DMS53 treated with DMSO at 0.1 percent for 48 hours (cell line): ENCODE measurements at regions not wholly inside any gene's neighbourhood (a gene's known extent, or its start where the extent isn't known, plus 50 kb on each side); places are given as distances from the start of the nearest gene placed in this dataset.

Source experiments
- DNase-seq: peaks from one replicate; lab custom pipeline; 2025; ENCODE audit not compliant: unreplicated experiment; lab: John Stamatoyannopoulos, UW

DNA sequence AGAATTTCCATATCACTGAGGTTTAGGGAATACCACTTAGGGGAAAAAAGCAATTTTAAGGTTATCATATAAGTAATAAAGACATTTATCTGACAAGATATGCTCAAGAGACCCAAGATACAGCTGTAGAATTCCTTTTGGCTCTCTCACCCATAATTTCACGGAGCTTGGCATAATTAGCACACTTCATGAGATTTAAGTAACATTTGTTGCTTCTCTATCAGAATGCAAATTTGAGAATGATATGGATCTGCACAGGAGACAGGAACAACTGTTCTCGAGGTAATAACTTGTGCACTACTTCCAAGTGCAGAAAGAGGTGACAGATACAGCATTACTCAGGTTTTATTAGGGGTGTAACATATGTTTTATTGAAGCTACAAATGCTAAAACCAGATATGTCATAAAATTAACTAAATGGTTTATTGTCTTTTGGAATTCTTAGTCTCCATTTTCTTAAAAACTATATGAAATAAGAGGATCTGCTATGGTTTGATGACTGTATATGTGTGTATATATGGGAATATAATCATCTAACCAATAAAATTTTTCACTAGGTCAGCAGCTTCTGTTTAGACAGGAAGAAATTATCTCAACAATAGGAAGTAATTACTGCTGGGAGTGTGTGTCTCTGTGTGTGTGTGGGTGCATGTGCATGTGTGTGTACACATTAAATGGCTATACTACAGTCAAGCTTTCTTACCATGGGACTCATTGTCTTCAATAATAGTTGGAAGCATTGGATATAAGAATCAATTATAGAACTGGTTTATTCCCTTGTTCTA lies 401.3 kb downstream of the PCDH17 start:
- DNase-seq, result no peak

DNA sequence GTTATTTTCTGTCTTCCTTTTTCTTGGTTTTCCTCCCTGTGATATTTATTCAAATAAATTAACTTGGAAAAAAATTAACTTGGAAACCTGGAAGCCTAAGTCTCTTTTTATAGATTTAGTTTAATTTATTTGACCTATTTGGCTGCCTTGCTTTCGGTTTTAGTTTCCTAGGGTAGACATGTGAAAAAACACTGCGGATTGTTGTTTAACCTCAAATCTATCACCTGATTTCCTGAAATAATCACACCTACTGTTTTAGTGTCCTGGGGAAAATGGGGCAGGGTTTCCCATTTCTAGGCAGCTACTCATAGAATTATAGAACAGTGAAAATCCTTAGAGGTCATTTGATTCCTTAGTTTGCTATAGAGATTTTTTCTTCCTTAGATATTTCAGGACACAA lies 412.4 kb downstream of the PCDH17 start:
- no peak for DNase-seq

DNA sequence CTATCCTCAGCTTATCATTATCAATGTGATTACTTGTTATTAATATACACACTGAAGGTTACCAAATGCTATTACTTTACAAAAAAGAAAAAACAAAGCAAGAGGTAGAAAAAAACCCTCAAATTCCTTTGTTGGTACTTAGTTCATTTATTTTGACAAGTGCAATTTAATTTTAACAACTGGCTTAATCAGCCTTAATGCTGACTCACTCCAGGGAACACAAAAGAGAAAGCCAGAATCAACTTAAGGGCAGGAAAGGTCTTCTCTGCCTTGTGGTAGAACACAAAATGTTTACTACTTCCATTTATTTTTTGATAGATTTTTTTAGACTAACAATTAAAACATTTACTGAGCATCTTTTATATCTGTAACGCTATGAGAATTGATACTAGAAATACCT lies 417.1 kb downstream of the PCDH17 start:
- DNase-seq, result no peak

DNA sequence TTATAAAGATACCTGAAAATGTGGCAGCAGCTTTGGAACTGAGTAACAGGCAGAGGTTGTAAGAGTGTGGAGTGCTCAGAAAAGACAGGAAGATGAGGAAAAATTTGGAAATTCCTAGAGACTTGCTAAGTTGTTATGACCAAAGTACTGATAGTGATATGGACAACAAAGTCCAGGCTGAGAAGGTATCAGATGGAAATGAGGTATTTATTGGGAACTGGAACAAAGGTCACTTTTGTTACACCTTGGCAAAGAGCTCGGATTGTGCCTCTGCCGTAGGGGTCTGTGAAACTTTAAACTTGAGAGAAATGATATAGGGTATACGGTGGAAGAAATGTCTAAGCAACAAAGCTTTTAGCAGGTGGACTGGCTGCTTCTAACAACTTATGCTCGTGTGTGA lies 419.9 kb downstream of the PCDH17 start:
- DNase-seq, result no peak

DNA sequence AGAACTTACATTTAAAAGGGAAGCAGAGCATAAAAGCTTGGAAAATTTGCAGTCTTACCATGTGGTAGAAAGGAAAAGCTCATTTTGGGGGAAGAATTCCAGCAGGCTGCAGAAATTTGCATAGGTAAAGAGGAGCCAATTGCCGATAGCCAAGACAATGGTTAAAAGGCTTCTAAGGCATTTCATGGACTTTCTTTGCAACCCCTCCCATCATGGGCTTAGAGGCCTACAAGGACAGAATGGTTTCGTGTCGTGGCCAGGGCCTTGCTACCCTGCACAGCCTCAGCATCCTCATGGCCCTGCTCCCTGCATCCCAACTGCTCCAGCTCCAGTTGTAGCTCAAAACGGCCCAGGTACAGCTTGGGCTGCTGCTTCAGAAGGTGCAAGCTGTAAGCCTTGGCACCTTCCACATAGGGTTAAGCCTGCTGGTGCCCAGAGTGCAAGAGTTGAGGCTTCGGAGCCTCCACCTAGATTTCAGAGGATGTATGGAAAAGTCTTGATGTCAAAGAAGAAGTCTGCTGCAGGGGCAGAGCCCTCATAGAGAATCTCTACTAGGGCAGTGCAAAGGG lies 420.3 kb downstream of the PCDH17 start:
- DNase-seq, result no peak

DNA sequence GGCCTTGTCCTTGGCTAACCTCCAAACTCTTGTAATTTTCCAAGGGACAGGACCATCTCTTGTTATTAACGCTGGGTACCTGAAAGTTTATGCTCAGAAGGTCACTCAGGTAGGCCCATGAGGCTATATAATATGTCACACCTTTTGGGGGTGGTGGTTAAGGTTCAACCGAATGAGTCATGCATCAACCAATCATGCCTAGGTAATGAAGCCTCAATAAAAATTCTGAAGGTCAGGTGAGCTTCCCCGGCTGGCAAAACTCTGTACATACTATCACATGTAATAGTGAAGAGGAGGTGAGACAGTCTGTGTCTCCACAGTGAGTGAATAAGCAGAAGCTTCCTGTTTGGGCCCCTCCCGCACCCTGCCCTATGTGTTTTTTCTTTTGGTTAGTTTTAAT lies 424.9 kb downstream of the PCDH17 start:
- peak; percentile 13 for DNase-seq

DNA sequence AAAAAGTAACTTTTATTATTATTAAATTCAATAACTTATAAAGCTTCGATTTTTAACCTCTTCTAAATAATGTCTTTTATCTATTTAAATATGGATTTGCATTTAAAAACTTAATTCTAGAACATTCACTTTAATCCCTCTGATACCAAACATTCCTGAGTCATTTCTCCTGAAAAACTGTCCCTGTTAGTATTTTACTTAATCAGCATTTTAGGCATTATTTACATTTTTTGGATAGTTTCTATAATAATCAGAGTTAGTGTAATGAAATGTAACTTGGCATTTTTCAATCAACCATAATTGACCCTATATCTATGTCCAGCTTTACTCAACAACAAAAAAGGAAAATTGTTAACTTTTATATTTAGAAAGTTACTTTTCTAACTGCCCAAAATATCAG lies 428.1 kb downstream of the PCDH17 start:
- no peak for DNase-seq

DNA sequence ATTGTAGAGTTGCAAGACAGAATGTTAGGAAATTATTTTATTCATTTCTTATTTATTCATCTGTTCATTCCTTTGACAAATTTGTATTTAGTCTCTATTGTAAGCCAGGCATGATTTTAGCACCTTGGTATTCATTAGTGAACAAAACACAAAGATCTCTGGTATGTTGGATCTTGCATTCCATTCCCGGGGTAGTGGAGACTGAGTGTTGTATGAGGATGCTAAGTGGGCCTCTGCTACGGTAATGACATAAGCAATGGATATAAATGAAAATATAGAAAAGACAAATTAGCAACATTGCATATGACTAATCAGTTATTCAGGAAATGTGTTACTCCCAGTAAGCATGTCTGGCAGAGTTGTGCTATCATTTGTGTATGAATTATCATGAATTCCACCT lies 449.3 kb downstream of the PCDH17 start:
- no peak for DNase-seq

DNA sequence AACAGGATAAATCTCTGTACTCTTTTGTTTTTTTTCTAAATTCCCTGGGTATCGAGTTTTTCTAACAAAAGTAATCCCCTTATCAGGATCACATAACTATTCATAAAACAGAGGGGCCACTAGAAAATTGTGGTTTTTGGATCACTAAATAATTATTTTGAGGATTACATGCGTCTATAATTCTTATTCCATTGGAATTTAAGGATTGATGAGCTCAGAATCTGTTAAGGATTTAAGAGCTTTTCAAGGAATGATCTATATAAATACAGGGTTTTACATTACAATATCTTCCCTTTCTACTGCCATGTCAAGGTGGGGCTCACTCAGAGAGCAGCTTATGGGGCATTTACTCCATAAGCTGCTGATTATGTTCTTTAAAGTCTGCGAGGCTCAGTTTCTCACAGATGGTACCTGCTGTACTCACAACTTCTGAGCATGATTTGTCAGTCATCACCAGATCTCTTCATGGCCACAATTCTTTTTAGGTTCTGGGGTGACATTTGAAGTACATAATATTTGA lies 449.8 kb downstream of the PCDH17 start:
- DNase-seq, result no peak

DNA sequence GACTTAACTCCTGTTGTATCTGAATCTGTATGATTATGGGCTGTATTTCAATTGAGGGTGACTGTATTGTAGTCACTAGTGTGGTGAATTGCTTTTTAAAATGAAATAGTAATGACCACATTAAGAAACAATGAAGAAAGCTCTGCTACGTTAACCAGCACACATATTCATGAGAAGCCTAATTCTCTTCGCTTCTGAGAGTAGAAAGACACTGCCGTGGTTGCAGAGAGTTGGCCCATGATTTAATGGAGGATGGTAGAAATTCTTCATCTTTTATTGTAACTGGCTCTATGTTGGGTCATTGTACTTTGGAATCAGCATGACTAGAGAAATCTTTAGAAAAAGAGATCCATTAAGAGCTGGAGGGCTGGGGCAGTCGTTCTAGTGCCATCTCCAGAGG lies 451.5 kb downstream of the PCDH17 start:
- DNase-seq, result no peak

DNA sequence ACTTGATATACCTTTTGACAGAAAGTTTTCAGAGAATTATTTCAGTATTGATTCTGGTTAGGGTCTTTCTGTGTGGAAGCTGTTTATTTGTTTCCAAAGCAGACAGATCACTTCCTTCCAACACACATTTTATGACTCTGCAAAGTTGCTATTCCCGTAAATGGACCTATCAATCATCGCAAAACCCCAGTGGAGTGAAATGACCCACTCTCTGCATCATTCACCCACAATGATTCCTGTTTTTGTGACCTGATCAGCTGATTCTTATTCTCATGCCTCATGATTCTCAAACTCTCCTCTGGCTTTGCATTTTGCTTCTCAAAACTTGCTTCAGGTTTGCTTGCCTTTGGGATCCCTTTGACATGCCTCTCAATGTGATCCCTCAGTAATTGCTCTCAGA lies 453.7 kb downstream of the PCDH17 start:
- DNase-seq, result no peak

DNA sequence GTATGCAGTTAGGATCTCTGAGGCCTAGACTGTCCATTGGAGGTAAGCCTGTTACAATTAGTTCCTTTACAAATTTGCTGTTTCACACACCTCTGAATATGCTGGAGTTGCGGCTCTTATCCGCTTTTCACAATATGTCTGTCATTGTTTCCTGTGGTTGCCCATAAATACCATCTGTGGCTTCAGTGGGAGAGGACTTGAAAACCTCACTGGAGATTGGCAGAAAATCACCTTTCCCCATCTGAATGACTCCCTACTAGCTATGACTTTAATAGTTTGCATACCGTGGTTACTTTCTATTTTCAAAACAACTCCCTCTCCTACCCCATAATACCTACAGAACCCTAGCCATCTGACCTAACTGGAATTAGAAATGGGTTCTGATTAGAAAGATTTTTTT lies 454.3 kb downstream of the PCDH17 start:
- no peak for DNase-seq

DNA sequence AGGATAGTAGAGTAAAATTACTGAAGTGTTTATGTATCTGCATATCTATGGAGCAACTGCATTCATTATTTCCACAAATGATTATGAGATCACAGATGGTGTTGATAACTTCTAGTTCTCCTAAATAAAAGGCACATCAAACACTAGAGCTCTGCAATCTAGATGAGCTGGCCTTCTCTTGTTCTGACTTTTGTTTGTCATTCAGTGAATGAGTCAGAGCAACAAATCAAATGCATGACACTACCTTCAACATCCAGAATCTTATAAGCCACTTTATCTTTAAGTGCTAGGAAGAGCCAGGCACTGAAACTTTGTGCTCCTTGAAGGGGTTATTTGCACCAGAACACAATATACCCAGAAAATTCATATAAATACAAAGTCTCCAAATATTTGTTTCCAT lies 456.0 kb downstream of the PCDH17 start:
- no peak for DNase-seq

DNA sequence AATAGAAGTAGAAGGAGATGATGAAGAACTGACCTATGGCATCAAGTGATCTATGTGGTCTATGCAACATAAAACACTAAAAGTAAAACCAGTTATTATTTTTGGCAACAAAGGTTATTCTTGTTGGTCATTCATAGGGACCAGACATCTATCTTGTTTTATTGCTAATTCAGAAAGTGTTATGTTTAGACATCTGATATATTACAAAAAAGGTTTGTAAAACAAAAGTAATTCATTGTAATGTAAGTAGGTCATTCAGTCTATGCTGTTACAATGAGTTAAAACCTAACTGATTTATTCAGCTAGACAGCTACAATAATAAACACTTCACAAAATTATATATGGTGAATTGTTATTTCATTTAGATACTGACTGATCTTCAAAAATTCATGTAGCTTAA lies 461.9 kb downstream of the PCDH17 start:
- no peak for DNase-seq

DNA sequence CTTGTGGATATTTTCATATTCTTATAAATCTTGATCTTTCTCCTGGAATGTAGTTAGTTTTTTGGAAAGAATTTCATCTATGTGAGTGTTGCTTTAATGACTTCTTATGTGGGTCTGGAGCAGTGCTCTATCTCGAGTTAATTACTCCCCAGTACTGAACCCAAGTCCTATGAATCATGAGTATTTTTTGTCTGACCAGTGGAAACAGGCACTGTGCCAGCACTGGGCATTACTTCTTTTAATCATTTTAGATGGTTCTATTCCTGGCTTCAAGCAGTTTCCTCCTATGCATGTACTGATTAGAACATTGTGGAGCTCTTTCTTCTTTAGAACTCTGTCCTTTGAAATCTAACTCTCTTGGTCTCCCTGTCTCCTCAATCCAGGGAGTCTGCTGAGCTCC lies 466.3 kb downstream of the PCDH17 start:
- DNase-seq, result no peak

DNA sequence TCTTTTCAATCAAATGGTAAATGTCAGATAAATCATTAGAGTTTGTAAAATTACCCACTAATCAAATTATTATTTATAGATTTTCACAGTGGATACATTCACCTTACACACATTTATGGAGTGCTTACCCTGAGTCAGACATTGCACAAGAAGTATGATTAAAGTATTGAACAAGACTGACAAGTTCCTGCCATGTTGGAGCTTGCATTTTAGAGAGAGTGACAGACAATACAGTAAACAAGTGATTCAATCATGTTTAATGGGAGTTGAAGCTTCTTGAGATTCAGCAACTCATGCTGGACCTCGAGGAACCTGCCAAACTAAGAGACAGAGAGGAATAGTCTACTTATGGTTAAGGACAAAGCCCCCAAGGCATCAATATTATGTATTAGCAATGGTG lies 487.8 kb downstream of the PCDH17 start:
- no peak for DNase-seq

DNA sequence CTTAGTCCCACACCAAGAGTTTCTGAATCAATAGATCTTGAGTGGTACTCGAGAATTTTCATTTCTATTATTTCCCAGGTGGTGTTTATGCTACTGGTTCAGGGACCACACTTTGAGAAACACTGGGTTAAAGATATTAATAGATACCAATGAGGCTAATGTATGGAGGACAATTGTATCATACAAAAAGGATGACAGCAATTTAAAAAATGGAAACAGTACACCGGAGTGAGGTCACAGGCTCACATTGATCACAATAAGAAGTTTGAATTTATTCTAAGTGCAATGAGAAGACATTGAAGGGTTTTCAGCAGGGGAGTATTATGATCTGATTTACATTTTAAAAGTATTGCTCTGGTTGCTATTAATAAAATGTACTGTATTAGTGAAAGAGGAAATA lies 488.3 kb downstream of the PCDH17 start:
- DNase-seq, result no peak

DNA sequence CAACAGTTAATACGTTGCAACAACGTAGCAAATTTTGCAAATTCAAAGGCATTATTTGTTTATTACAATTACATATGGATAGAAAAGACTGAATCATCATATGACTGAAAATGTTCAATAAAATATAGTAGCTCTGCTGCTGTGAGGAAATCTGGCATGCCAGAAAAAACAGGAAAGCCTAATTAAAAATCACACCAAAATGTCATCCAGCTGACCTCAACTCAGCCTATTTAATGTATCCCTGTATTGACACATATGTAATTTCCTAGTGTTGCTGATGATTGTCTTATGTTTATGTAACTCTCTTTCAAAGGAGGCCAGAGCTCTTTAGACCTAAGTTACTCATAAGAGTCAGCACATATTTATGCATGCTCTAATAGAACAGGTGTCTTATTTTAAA lies 495.0 kb downstream of the PCDH17 start:
- no peak for DNase-seq

DNA sequence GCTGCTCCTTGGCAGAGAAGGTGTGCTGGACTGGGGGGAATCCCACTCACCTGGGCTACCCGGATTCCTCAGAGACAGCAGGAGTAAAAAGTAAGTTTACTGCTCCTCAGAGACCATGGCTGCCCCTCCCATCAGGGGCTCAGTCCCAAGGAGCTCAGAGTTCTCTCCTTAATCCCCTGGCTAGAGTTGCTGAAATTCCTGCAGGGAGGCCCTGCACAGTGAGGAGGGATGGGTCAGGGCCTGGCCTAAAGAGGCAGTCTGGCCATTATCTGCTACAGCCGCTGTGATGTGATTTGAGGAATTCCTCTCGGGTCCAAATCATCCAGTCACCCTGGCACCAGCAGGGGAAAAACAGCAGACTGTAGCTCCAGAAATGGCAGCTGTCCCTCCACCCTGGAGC lies 502.5 kb downstream of the PCDH17 start:
- DNase-seq, result no peak

DNA sequence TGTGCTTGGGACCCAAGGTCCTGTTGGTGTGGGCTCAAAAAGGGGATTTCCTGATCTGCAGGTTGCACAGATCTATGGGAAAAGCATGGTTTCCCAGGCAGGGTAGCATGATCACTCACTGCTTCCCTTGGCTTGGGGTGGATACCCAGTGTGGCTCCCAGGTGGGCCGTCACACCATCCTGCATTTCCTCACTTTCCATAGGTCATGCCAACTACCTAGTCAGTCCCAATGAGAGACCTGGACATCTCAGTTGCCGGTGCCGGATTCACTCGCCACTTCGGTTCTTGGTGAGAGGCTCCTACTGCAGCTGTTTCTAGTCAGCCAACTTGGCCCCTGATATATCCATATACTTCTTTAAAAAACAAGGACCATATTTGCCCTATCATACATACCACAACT lies 503.0 kb downstream of the PCDH17 start:
- DNase-seq, result no peak

DNA sequence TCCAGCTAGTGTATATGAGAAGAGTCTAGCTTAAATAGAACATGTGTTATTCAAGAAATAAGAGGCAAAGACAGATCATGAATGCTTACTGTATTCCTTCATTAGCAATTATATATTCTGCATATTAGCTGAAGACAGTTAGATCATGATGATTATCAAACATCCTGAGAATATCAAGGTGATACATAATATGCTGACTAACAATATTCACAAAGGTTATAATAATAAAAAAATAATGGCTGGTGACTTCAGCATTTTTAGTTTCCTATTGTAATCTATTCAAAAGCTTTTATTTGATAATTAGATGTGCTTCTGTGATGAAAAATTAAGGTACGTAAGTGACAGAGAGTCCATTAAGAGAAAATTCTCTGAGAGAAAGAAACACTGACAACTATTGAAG lies 511.4 kb downstream of the PCDH17 start:
- DNase-seq, result no peak

DNA sequence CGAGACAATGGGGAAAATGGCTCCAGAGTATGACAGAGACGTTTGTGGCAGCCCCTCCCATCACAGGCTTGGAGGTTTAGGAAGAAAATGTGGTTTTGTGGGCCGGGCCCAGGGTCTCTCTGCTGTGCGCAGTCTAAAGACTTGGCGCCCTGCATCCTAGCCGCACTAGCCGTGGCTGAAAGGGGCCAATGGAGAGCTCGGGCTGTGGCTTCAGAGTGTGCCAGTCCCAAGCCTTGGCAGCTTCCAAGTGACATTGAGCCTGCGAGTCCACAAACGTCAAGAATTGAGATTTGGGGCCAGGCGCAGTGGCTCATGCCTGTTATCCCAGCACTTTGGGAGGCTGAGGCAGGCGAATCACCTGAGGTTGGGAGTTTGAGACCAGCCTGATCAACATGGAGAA lies 513.1 kb downstream of the PCDH17 start:
- no peak for DNase-seq

DNA sequence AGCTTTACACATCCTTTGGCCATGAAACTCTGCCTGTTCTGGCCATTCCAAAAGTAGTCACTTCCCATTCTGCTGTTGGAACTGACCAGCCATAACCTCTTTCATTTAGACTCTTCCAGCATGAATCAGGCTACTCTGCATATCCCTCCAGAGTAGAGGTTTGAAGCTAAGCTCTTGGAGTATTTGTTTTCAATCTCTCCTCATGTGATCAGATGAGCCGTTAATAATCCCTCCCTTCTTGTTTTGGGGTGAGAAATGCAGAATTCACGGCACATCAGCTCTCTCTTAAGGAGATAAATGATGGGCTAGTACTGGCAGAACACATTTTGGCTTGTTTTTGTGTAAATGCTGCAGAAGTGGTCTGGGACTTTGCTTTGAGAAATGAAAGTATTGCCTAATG lies 519.9 kb downstream of the PCDH17 start:
- no peak for DNase-seq
